Psoas muscle (tissue), 7 donors: ENCODE measurements at regions not wholly inside any gene's neighbourhood (a gene's known extent, or its start where the extent isn't known, plus 50 kb on each side); places are given as distances from the start of the nearest gene placed in this dataset.

Source experiments
- ATAC-seq, 4 donors: fragments of 200-7000 bp; cut with Tn5 transposase; one replicate each; pipeline ENCODE4 v1.9.1; 2020; ENCODE audit warnings: moderate library complexity in 3 of 4, mild to moderate bottlenecking in 2 of 4
- DNase-seq, 2 donors: peaks; one replicate each; pipeline ENCODE4 v3.0.0-alpha.2; 2020
- H3K27ac ChIP-seq: fragments of 200-600 bp; one replicate; pipeline ENCODE4 v1.8.0; 2022
- H3K27me3 ChIP-seq, 3 donors: fragments of 200-600 bp in 1 of 3; one replicate each; pipeline versions ENCODE4 v1.6.1 to v1.8.0; 2013 to 2022; ENCODE audit warnings: low read length in 2 of 3, mild to moderate bottlenecking in 2 of 3, moderate library complexity in 1 of 3; ENCODE audit not compliant: insufficient read depth in 3 of 3
- H3K36me3 ChIP-seq, 2 donors: fragments of 200-600 bp in 1 of 2; one replicate each; pipeline versions ENCODE4 v1.6.1 to v1.8.0; 2013 to 2022; ENCODE audit warnings: low read depth in 1 of 2, mild to moderate bottlenecking in 1 of 2, moderate library complexity in 1 of 2; ENCODE audit not compliant: insufficient read depth in 1 of 2
- H3K4me1 ChIP-seq: fragments of 200-600 bp; one replicate; pipeline ENCODE4 v1.8.0; 2022
- H3K4me3 ChIP-seq: fragments of 200-600 bp; one replicate; pipeline ENCODE4 v1.8.0; 2022; ENCODE audit warnings: mild to moderate bottlenecking
- H3K9me3 ChIP-seq: fragments of 200-600 bp; one replicate; pipeline ENCODE4 v1.8.0; 2022
- WGBS, 3 donors: extraction: QIAGEN DNeasy Blood & Tissue Kit; methylation state at CpG; one replicate each; pipeline versions ENCODE4 v1.1.6 to v1.1.7; 2013; 5-methylcytosine and 5-hydroxymethylcytosine counted together
- intact Hi-C, 2 donors: fragments of 100-400 bp; cut with DNase I; formaldehyde crosslinking; loops; one replicate each; pipeline versions ENCODE4 v1.11.0 to v1.14.2; 2022
- TF ChIP-seq, protein P1 (sequence below): fragments of 200-600 bp; IDR thresholded peaks from one replicate; pipeline ENCODE4 v1.8.0; 2022; ENCODE audit warnings: antibody characterized with exemption
- donor health status: healthy with polysubstance abuse.
- donor health status: DM: no; HTN: no; CAD: no; lungs with moderate emphysema.
- donor health status: Bipolar disorder and iron deficiency.
- donor health status: healthy.
- donor health status: DM: yes; HTN: yes; CAD: no.
- donor health status: DM: no; HTN: no; CAD: no.
- donor health status: DM: yes; HTN: yes; CAD: no.

DNA sequence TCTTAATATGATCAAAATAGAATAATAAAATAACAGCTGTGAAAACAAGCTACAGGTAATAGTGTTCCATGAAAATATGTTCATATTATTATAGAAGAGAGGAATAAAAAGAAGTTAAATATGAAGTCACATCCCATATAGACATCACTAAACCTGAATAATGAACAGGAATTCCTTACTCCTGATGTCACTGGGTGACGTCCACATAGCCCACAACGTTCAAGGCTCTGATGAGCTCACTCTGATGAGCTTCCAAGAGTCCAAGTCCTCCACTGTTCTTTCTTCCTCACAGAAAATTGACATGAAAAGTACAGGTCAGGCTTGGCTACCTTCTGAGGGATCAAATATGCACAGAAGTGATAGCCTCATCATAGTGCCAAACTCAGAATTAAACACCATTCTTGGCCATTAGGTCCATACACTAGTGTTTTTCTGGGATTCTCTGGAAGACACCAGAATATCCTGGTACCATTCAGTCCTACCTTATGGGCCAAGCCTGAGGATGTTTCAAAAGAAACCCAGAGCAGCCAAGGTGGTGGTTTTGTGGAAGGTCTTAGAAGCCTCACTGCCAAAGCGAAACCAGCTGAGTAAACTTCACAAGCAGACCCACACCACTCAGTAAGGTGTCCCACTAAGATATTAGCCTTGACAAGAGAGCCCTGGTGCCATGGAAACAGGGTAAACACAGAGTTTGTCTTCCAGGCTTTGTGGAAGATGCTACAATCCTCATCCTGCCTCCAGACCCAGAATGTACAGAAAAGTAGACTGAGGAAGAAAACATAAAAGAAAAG is 138.4 kb upstream of the HHIP start:
- TF ChIP-seq, protein P1, sequence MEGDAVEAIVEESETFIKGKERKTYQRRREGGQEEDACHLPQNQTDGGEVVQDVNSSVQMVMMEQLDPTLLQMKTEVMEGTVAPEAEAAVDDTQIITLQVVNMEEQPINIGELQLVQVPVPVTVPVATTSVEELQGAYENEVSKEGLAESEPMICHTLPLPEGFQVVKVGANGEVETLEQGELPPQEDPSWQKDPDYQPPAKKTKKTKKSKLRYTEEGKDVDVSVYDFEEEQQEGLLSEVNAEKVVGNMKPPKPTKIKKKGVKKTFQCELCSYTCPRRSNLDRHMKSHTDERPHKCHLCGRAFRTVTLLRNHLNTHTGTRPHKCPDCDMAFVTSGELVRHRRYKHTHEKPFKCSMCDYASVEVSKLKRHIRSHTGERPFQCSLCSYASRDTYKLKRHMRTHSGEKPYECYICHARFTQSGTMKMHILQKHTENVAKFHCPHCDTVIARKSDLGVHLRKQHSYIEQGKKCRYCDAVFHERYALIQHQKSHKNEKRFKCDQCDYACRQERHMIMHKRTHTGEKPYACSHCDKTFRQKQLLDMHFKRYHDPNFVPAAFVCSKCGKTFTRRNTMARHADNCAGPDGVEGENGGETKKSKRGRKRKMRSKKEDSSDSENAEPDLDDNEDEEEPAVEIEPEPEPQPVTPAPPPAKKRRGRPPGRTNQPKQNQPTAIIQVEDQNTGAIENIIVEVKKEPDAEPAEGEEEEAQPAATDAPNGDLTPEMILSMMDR = no peak
- Histone ChIP-seq H3K4me1 (no peaks in the 10 kb centered on the region), H3K27me3 (no peaks in the 10 kb centered on the region), H3K36me3 (no peaks in the 10 kb centered on the region), H3K4me3 (no peak overlapping the region), H3K9me3 (no peaks in the 10 kb centered on the region), H3K27ac (no peak overlapping the region)
- no peak for DNase-seq
- intact Hi-C loops = no loop called here
- ATAC-seq = no peak
- 50 to 53% (median 52%) methylated on average over 3 of the region's 3 CpGs for WGBS, 3 donors

DNA sequence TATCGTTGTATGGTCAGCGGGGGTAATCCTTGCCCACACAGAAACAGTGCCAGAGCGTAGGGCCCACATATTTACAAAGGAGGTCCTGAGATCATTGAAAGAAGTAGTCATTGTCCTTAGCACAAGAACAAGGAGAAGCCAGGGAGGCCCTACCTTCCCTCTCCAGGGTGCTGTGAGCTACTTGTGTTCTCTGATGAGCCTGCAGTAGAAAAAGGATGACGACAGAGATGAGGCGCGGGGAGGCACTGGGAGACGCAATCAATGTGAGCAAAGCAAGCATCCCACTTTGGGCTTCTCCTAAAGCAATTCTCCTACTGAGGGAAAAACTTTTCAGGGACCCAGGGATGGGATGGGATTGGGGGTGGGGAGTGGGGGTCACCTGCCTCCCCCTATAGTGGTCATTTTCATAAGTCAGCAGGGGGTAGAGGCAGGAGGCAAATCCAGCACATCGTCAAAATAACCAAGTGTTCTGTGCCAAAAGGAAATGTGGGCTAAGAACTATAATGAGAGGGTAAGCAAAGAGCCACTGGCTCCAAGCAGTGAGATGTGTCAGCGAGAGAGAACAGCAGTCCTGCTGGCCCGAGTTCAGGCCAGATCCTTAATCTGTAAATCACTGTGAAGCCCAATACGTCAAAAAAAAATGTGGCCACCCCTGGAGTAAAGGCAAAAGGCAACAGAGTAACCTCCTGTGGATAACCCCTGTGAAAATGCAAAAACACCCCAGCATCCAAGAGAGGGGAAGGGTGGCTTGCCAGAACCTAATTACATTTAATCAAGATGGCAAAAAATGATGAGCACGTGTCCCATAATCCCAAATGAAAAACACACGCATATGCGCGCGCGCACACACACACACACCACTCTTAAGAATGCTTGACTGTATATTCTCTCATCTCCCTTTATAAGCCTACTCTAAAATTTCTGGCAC is 136.6 kb upstream of the HHIP start:
- Histone ChIP-seq H3K27ac (no peak overlapping the region), H3K36me3 (no peaks in the 10 kb centered on the region), H3K9me3 (no peaks in the 10 kb centered on the region), H3K27me3 (no peaks in the 10 kb centered on the region), H3K4me3 (no peak overlapping the region), H3K4me1 (no peaks in the 10 kb centered on the region)
- TF ChIP-seq, protein P1 = no peak
- DNase-seq = no peak
- WGBS, 3 donors = 60 to 66% (median 64%) methylated on average over 17 of the region's 17 CpGs
- ATAC-seq = no peak
- intact Hi-C loops = no loop called here

DNA sequence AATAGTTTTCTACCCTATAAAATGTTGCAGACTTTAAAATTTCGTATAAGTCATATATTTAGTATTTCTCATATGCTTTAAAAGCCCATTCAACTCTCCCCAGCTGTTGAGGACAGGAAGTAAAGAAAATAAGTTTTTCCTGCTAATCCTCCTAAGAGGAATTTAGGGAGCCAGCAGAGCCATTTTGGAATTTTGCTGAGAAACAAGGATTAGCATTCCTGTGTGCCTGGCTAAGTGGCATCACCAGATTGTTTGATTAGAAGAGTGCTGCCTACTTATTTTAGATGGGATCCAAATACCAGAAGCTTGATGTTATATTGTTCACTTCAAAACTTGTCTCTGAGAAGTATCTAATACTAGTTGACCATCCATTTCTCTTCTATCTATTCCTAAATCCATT is 131.2 kb upstream of the HHIP start:
- no peaks in the 10 kb centered on the region for H3K27me3 ChIP-seq
- no peak overlapping the region for H3K27ac ChIP-seq
- intact Hi-C loops = no loop called here
- ATAC-seq (no peak), DNase-seq (no peak)
- TF ChIP-seq, protein P1 = no peak
- no peaks in the 10 kb centered on the region for H3K4me1 ChIP-seq
- H3K36me3 ChIP-seq = no peaks in the 10 kb centered on the region
- no peaks in the 10 kb centered on the region for H3K9me3 ChIP-seq
- no peak overlapping the region for H3K4me3 ChIP-seq
- 57 to 67% (median 64%) methylated on average over 1 of the region's 1 CpG for WGBS, 3 donors

DNA sequence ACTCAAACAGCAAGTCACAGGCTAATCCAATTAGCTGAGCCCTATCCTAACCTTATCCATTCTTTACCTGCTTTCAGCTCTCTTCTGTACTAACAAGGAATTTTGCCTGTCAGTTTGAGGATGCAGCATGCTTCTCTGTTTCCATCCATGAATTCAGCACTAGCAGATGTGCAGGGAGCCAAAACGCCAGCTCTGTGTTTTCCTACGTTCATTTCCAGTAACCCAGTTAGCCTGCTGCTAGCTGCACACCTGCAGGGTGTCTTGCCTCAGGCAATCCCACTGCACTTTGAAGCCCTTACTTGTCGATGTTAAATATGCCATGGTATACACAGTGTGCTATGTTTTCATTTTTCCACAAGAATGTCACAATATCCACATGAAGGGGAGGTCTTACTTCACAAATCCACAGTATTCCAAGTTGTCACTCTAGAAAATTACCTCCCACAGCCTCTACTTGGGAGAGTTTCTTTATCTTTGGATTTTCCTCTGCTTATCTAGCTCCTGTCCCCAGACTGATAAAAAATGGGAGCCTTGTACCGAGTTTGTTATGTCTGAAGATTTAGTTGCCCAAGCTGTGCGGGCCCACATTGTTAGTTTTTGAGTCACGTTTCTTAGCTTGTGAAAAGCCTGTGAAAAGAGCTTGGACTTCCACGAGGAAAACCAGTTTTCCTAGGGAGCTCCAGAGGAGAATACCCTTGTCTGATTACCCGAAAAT is 127.6 kb upstream of the HHIP start:
- Histone ChIP-seq H3K4me1 (no peaks in the 10 kb centered on the region), H3K27me3 (no peaks in the 10 kb centered on the region), H3K9me3 (no peaks in the 10 kb centered on the region), H3K4me3 (no peak overlapping the region), H3K36me3 (no peaks in the 10 kb centered on the region), H3K27ac (no peak overlapping the region)
- TF ChIP-seq, protein P1 = no peak
- ATAC-seq = no peak
- intact Hi-C loops = no loop called here
- 65 to 72% (median 72%) methylated on average over 8 of the region's 8 CpGs for WGBS, 3 donors
- no peak for DNase-seq
